ENCODE measurements at regions not wholly inside any gene's neighbourhood (a gene's known extent, or its start where the extent isn't known, plus 50 kb on each side); places are given as distances from the start of the nearest gene placed in this dataset.

DNA sequence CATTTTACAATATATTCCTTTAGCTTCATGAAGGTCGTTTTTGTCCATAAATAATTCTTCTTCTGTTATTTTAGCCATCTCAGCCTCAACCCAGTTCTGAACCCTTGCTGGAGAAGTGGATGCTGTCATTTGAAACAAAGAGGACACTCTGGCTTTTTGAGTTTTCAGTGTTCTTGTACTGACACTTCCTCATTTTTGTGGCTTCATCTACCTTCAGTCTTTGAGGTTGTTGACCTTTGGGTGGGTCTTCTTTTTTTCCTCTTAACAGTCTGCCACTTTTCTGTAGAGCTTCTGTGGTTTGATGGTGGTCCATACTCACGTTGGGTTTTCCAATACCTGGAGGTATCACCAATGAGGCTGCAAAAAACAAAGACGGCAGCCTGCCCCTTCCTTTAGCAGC, 650.9 kb downstream of the PDCD6IP start:
- WGBS, 2 donors, result 65 to 68% methylated on average over 3 of the region's 3 CpGs
- no peak for ATAC-seq

DNA sequence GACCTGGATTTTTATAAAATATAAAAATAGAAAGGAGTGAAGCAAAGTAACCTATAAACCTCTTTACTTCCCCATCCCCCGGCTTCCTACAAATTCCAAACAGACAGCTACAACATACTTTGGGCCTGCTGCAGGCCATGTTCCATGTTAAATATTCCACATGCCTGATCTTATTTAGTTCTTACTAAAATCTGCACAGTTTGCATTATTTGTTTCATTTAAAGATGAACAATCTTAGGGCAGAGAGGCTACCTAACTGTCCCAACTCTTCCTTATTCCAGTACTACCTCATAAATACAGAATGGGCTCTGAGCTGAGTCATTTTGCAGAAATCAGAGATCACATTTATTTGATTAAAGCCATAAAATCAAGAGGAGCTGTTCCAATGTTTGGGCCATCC, 665.0 kb downstream of the PDCD6IP start:
- Histone ChIP-seq H3K36me3 (no peaks in the 10 kb centered on the region), H3K4me1 (no peaks in the 10 kb centered on the region), H3K27ac (no peak overlapping the region), H3K4me3 (no peak overlapping the region), H3K27me3 (no peaks in the 10 kb centered on the region), H3K9me3 (peaks cover 0 to 60% (median 18%) of the 10 kb centered on the region in 11 donors)
- TF ChIP-seq, protein P1, sequence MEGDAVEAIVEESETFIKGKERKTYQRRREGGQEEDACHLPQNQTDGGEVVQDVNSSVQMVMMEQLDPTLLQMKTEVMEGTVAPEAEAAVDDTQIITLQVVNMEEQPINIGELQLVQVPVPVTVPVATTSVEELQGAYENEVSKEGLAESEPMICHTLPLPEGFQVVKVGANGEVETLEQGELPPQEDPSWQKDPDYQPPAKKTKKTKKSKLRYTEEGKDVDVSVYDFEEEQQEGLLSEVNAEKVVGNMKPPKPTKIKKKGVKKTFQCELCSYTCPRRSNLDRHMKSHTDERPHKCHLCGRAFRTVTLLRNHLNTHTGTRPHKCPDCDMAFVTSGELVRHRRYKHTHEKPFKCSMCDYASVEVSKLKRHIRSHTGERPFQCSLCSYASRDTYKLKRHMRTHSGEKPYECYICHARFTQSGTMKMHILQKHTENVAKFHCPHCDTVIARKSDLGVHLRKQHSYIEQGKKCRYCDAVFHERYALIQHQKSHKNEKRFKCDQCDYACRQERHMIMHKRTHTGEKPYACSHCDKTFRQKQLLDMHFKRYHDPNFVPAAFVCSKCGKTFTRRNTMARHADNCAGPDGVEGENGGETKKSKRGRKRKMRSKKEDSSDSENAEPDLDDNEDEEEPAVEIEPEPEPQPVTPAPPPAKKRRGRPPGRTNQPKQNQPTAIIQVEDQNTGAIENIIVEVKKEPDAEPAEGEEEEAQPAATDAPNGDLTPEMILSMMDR (IDR thresholded peaks at IDR 0.05), result no peak
- ATAC-seq, result no peak
- WGBS, 2 donors, result 80 to 83% methylated on average over 1 of the region's 1 CpG
- DNase-seq, result no peak
- intact Hi-C loops (cut with DNase I), result no loop called here

More for the DNA sequence above, 650.9 kb downstream of the PDCD6IP start:
- Histone ChIP-seq H3K36me3 (no peaks in the 10 kb centered on the region), H3K4me3 (no peak overlapping the region), H3K4me1 (no peaks in the 10 kb centered on the region), H3K27me3 (no peaks in the 10 kb centered on the region), H3K9me3 (peaks cover 0 to 54% (median 13%) of the 10 kb centered on the region in 11 donors), H3K27ac (no peak overlapping the region)
- TF ChIP-seq, protein P1 (IDR thresholded peaks at IDR 0.05), result no peak
- DNase-seq, result no peak
- intact Hi-C loops (cut with DNase I), result no loop called here

DNA sequence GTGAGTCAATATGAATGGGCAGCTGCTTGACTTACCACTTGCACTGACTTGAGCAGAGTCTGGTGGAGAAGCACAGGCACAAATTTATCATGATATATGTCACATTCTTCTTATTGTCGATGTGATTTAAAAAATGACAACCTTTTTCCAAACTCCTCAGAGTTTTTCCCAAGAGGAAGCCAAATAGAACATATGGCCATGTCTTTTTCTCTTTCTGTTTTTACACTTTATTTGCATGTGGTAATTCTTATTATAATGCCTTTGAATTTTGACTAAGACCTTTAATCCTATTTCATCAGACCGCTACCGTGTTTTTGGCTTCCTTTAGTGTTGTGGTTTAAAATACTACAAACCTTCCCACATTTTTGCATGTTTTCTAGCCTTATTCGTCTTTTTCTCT, 666.2 kb downstream of the PDCD6IP start:
- Histone ChIP-seq H3K9me3 (peaks cover 0 to 48% (median 6%) of the 10 kb centered on the region in 11 donors), H3K27me3 (no peaks in the 10 kb centered on the region), H3K4me1 (no peaks in the 10 kb centered on the region), H3K27ac (no peak overlapping the region), H3K4me3 (no peak overlapping the region), H3K36me3 (no peaks in the 10 kb centered on the region)
- TF ChIP-seq, protein P1 (IDR thresholded peaks at IDR 0.05), result no peak
- 88 to 90% methylated on average over 4 of the region's 4 CpGs for WGBS, 2 donors
- ATAC-seq (no peak), DNase-seq (no peak)
- intact Hi-C loops (cut with DNase I), result no loop called here

DNA sequence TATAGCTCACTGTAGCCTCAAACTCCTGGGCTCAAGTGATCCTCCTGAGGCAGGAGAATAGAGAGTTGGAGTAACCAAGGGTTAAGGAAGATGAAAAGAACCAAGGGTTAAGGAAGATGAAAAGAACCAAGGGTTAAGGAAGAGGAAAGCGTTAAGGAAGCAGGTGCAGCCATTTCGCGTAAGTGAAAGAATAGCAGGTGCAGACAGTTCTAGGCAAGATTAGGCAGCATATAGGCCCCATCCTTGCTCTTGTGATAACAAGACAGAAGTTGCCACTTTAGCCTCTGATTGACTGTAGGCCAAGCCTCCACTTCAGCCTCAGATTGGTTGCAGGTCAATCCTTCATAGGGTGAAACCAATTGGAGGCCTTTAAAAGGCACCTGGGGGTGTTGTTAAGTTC, 677.4 kb downstream of the PDCD6IP start:
- 85% methylated on average over 3 of the region's 3 CpGs for WGBS, 2 donors
- intact Hi-C loops (cut with DNase I), result no loop called here
- ATAC-seq, result no peak

More for the DNA sequence above, 677.4 kb downstream of the PDCD6IP start:
- Histone ChIP-seq H3K36me3 (no peaks in the 10 kb centered on the region), H3K9me3 (peaks cover 0 to 11% (median 0%) of the 10 kb centered on the region in 11 donors), H3K4me1 (no peaks in the 10 kb centered on the region), H3K27me3 (no peaks in the 10 kb centered on the region), H3K27ac (no peak overlapping the region), H3K4me3 (no peak overlapping the region)
- TF ChIP-seq, protein P1 (IDR thresholded peaks at IDR 0.05), result no peak
- DNase-seq, result no peak

All from heart right ventricle (tissue), 16 donors.